MM.1S (cell line): ENCODE measurements at regions not wholly inside any gene's neighbourhood (a gene's known extent, or its start where the extent isn't known, plus 50 kb on each side); places are given as distances from the start of the nearest gene placed in this dataset.

Source experiments
- CTCF ChIP-seq: fragments of 300-600 bp; sonication (generic); IDR thresholded peaks from 2 replicates; pipeline ENCODE4 v1.5.1; 2016; ENCODE audit warnings: antibody characterized with exemption, low read length, mixed read lengths
- EZH2 ChIP-seq: fragments of 300-600 bp; sonication (generic); optimal IDR thresholded peaks from 2 replicates; pipeline ENCODE3; 2017; ENCODE audit warnings: low read depth, mild to moderate bottlenecking, antibody characterized with exemption, low read length, mixed read lengths

- TF ChIP-seq CTCF (no peak), EZH2 (no peak)
Observed at GRCh38 chr11:106159836-106160235, 82.4 kb downstream of the AASDHPPT start.
